Liver (tissue), 8 donors: ENCODE measurements at regions not wholly inside any gene's neighbourhood (a gene's known extent, or its start where the extent isn't known, plus 50 kb on each side); places are given as distances from the start of the nearest gene placed in this dataset.

Source experiments
- DNase-seq: peaks from one replicate; pipeline ENCODE4 v3.0.0-alpha.2; 2017; ENCODE audit warnings: low spot score
- H3K27ac ChIP-seq, 2 donors: one replicate each; pipeline ENCODE4 v1.7.0; 2013; ENCODE audit warnings: inconsistent platforms in 2 of 2, low read length in 2 of 2, control low read depth in 1 of 2, low read depth in 1 of 2, mild to moderate bottlenecking in 1 of 2
- H3K27me3 ChIP-seq, 4 donors: one replicate each; pipeline versions ENCODE4 v1.6.1 to v1.7.0; 2013; ENCODE audit warnings: low read length in 3 of 4, inconsistent platforms in 1 of 4, mild to moderate bottlenecking in 1 of 4, moderate library complexity in 1 of 4; ENCODE audit not compliant: control insufficient read depth in 4 of 4, insufficient read depth in 4 of 4
- H3K36me3 ChIP-seq, 4 donors: one replicate each; pipeline versions ENCODE4 v1.6.1 to v1.7.0; 2013; ENCODE audit warnings: low read length in 3 of 4, mild to moderate bottlenecking in 3 of 4, low read depth in 1 of 4, moderate library complexity in 1 of 4; ENCODE audit not compliant: control insufficient read depth in 4 of 4, insufficient read depth in 3 of 4
- H3K4me1 ChIP-seq, 4 donors: one replicate each; pipeline versions ENCODE4 v1.6.1 to v1.7.0; 2013; ENCODE audit warnings: low read length in 3 of 4, mild to moderate bottlenecking in 3 of 4, moderate library complexity in 1 of 4; ENCODE audit not compliant: control insufficient read depth in 4 of 4, insufficient read depth in 4 of 4
- H3K4me3 ChIP-seq, 3 donors: one replicate each; pipeline versions ENCODE4 v1.6.1 to v1.7.0; 2013; ENCODE audit warnings: low read length in 3 of 3, control low read depth in 1 of 3, low read depth in 1 of 3, mild to moderate bottlenecking in 1 of 3
- H3K9ac ChIP-seq, 2 donors: one replicate each; pipeline ENCODE4 v1.7.0; 2013; ENCODE audit warnings: low read length in 2 of 2, mild to moderate bottlenecking in 2 of 2, moderate library complexity in 2 of 2, control low read depth in 1 of 2, low read depth in 1 of 2
- H3K9me3 ChIP-seq, 4 donors: one replicate each; pipeline versions ENCODE4 v1.6.1 to v1.7.0; 2013; ENCODE audit warnings: low read length in 3 of 4; ENCODE audit not compliant: control insufficient read depth in 4 of 4
- ATF3 ChIP-seq: IDR thresholded peaks from 2 replicates; pipeline ENCODE4 v1.6.1; 2016; ENCODE audit warnings: antibody characterized with exemption
- CTCF ChIP-seq: fragments of 150-350 bp; IDR thresholded peaks from 2 replicates; pipeline ENCODE4 v1.5.1; 2017; ENCODE audit warnings: improper control_type of control experiment, low read depth, low read length; ENCODE audit not compliant: missing input control
- EGR1 ChIP-seq, 2 donors: IDR thresholded peaks; 2 replicates each; pipeline ENCODE4 v1.6.1; 2016 to 2018; ENCODE audit warnings: antibody characterized with exemption in 2 of 2, low read depth in 2 of 2
- FOXA1 ChIP-seq: IDR thresholded peaks from 2 replicates; pipeline ENCODE4 v1.6.1; 2016; ENCODE audit warnings: antibody characterized with exemption
- FOXA2 ChIP-seq: IDR thresholded peaks from 2 replicates; pipeline ENCODE4 v1.6.1; 2016; ENCODE audit warnings: antibody characterized with exemption
- GABPA ChIP-seq, 2 donors: IDR thresholded peaks in 1 of 2; conservative IDR thresholded peaks in 1 of 2; 2 replicates each; pipeline ENCODE4 v1.6.1; 2016; ENCODE audit warnings: antibody characterized with exemption in 2 of 2, mild to moderate bottlenecking in 1 of 2, moderate library complexity in 1 of 2
- HNF4G ChIP-seq: IDR thresholded peaks from 2 replicates; pipeline ENCODE4 v1.6.1; 2016; ENCODE audit warnings: antibody characterized with exemption
- JUND ChIP-seq, 2 donors: IDR thresholded peaks; 2 replicates each; pipeline ENCODE4 v1.6.1; 2016; ENCODE audit warnings: antibody characterized with exemption in 2 of 2
- MAX ChIP-seq: IDR thresholded peaks from 2 replicates; pipeline ENCODE4 v1.6.1; 2016; ENCODE audit warnings: antibody characterized with exemption
- NR2F2 ChIP-seq: IDR thresholded peaks from 2 replicates; pipeline ENCODE4 v1.6.1; 2016; ENCODE audit warnings: antibody characterized with exemption
- REST ChIP-seq: IDR thresholded peaks from 2 replicates; pipeline ENCODE4 v1.6.1; 2016; ENCODE audit warnings: antibody characterized with exemption, mild to moderate bottlenecking
- RXRA ChIP-seq, 2 donors: IDR thresholded peaks; 2 replicates each; pipeline ENCODE4 v1.6.1; 2017 to 2018; ENCODE audit warnings: antibody characterized with exemption in 2 of 2, mild to moderate bottlenecking in 1 of 2
- TAF1 ChIP-seq: conservative IDR thresholded peaks from 2 replicates; pipeline ENCODE4 v1.6.1; 2016; ENCODE audit warnings: antibody characterized with exemption, mild to moderate bottlenecking
- ZBTB33 ChIP-seq: IDR thresholded peaks from 2 replicates; pipeline ENCODE4 v1.6.1; 2016; ENCODE audit warnings: antibody characterized with exemption
- WGBS: extraction: QIAGEN DNeasy Blood & Tissue Kit; methylation state at CpG from one replicate; pipeline ENCODE4 v1.1.7; 2013; 5-methylcytosine and 5-hydroxymethylcytosine counted together
- donor health status: healthy.
- donor health status: healthy.
- donor health status: healthy.
- donor health status: healthy.
- donor health status: healthy.

- no peak overlapping the region for H3K4me3 ChIP-seq
- H3K27ac ChIP-seq: no peak overlapping the region
- H3K9me3 ChIP-seq: peaks cover 0 to 3% (median 0%) of the 10 kb centered on the region in 4 donors
- no peaks in the 10 kb centered on the region for H3K27me3 ChIP-seq
- 63% methylated on average over 3 of the region's 3 CpGs for WGBS
- TF ChIP-seq CTCF (no peak), MAX (no peak), NR2F2 (no peak), TAF1 (no peak), ATF3 (no peak), FOXA1 (no peak), RXRA (IDR thresholded peaks at IDR 0.05) (no peak), EGR1 (IDR thresholded peaks at IDR 0.05; ENCODE audit: low read depth in 2 of 2) (no peak), JUND (IDR thresholded peaks at IDR 0.05) (no peak), REST (no peak), FOXA2 (no peak)
- H3K9ac ChIP-seq: no peak overlapping the region
- no peak for DNase-seq
- no peaks in the 10 kb centered on the region for H3K4me1 ChIP-seq
- no peaks in the 10 kb centered on the region for H3K36me3 ChIP-seq
Observed at GRCh38 chr2:121043827-121044222, 241.2 kb downstream of the TFCP2L1 start.

- H3K4me3 ChIP-seq: no peak overlapping the region
- H3K36me3 ChIP-seq: no peaks in the 10 kb centered on the region
- WGBS: 49% methylated on average over 7 of the region's 7 CpGs
- no peak overlapping the region for H3K27ac ChIP-seq
- DNase-seq: no peak
- no peak overlapping the region for H3K9ac ChIP-seq
- peaks cover 0 to 3% (median 0%) of the 10 kb centered on the region in 4 donors for H3K9me3 ChIP-seq
- no peaks in the 10 kb centered on the region for H3K27me3 ChIP-seq
- TF ChIP-seq FOXA1 (no peak), TAF1 (no peak), JUND (IDR thresholded peaks at IDR 0.05) (no peak), HNF4G (no peak), MAX (no peak), GABPA (IDR thresholded peaks at IDR 0.05 in 1 of 2, conservative IDR thresholded peaks at IDR 0.05 in 1 of 2) (no peak), ZBTB33 (no peak)
- H3K4me1 ChIP-seq: no peaks in the 10 kb centered on the region
Observed at GRCh38 chr2:121044412-121044811, 240.6 kb downstream of the TFCP2L1 start.
